A204.1 (cell line): ENCODE measurements at regions not wholly inside any gene's neighbourhood (a gene's known extent, or its start where the extent isn't known, plus 50 kb on each side); places are given as distances from the start of the nearest gene placed in this dataset.

Source experiments
- FAIRE-seq: peaks from 2 replicates; lab custom pipeline; 2012; peaks lifted over from hg19 to GRCh38; lab: Jason Lieb, UNC

GRCh38 chr14:98328496-98328895, 943.5 kb downstream of the BCL11B start:
- FAIRE-seq, result no peak

DNA sequence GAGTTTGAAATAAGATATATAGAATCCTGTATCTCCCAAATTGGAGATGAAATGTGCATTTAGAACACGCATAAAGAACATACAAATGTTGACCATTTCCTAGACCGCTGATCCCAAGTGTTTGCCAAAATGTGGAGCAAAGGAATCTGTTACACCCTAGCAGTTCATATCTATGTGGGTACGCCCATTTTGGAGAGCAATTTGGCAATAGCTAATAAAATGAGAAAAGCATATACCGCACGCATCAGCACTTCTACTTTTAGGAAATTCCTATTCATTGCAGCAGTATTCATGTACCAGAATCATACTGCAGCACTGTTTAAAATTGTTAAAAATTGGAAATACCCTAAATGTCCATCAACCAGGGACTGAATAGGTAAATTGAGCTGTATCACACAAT, 937.8 kb downstream of the BCL11B start:
- no peak for FAIRE-seq

DNA sequence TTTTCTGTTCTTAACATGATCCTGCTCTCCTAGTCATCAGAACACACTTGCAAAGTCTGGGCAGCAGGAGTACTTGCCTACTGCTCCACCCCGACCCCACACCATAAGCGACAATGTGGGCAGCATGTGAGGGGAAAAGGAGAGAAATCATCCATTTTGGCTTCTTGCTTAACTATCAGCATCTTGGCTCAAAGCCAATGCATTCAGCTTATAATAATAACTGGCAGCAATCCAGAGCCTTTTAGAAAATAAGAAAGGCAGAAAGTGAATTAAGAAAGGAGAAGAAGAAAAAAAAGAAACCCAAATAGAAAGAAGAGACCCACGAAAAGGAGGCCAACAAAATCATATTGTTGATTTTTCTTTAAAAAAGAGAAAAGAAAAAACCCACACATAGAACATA, 930.8 kb downstream of the BCL11B start:
- no peak for FAIRE-seq

DNA sequence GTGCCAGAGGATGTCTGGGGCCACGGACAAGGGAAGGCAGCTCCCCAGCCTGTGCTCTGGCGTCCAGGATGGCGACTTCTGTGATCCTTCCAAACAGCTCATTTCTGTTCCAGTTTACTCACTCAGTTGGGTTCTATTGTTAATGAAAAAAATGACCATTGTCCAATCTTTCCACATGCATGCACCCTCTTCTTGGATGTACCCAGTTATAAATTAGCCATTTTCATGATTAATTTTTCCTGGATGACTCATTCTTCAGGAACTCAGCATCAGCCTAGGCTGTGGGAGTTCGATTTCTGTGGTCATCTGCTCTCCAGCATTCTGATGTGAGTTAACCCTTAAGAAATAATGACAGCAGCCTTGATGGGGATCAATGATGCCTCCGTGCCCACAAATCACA, 926.8 kb downstream of the BCL11B start:
- no peak for FAIRE-seq

DNA sequence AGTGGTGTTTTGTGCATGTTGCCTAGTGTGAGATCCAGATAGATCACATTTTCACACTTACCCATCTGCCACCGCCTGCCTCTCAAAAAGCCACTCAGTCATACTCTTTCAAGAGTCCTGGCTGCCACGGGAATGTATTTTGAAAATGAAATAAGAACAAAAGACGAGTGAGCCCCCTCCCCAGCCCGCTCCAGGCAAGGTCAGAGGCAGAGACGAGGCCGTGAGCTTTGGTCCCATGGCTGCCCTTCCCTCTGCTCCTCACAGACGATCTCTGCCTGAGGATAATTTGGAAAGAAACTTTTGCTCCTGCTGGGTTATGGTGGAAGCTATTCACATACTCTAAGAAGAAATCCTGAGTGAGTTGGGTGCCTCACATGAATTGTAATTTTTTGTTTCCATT, 924.3 kb downstream of the BCL11B start:
- FAIRE-seq, result no peak

GRCh38 chr14:98348505-98348904, 923.5 kb downstream of the BCL11B start:
- FAIRE-seq, result no peak

- FAIRE-seq, result no peak
Observed at GRCh38 chr14:98350213-98350612, 921.8 kb downstream of the BCL11B start.

- no peak for FAIRE-seq
Observed at GRCh38 chr14:98364961-98365360, 907.0 kb downstream of the BCL11B start.

DNA sequence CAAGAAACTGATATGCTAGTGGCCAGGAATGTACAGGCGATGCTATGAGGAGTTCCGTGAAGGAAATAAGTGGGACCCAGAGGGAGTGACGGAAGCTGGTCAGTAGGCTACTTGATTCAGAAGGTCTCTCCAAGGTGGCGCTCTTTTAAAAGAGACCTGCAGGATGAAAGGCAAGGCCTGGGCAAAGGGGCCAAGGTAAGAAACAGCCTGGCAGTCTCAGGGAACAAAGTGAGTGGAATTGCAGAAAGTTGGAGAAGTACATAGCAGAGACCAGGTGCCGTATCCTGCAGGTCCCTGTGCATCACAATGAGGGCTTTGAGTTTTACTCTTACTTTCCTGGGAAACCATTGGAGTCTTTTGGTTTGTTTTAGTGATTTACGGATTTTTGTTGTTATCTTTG, 905.6 kb downstream of the BCL11B start:
- FAIRE-seq, result no peak

- no peak for FAIRE-seq
Observed at GRCh38 chr14:98368221-98368620, 903.8 kb downstream of the BCL11B start.

DNA sequence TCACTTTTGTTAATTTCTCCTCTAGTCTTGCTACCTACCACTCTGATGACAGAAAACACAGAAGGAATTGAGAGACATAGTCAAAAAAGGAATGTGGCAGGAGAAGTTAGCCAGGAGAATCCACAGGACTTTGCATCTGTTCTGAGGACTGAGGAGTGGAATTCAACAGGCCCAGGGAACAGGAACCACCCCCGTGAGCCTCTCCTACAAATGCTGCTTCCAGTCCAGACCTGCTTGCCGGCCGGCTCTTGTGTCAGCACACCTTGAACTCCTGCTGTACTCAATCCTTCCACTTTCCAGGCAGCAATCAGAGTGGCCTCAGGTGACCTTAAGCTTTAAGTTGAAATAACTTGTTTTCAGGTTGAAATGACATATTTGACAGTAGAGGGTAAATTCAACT, 903.1 kb downstream of the BCL11B start:
- FAIRE-seq, result no peak

- no peak for FAIRE-seq
Observed at GRCh38 chr14:98369344-98369743, 902.7 kb downstream of the BCL11B start.

DNA sequence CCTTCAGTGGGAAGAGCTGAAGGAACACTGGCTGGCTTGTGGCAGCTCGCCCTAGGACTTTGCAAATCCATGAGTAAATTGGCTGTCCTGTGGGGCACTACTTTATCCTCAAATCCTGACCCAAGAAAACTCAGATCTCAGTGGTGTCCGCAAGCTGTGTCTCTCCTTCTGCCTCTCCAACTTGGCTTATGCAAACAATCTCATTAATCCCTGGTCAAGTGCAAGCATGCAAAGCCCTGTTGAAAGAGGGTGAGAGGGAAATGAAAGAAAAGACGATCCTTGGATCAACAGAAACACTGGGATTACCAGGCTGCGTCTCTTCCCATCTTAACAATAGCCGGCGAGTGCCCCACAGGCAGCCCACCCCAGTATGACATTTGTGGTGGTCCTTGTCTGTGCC, 901.6 kb downstream of the BCL11B start:
- FAIRE-seq, result no peak

DNA sequence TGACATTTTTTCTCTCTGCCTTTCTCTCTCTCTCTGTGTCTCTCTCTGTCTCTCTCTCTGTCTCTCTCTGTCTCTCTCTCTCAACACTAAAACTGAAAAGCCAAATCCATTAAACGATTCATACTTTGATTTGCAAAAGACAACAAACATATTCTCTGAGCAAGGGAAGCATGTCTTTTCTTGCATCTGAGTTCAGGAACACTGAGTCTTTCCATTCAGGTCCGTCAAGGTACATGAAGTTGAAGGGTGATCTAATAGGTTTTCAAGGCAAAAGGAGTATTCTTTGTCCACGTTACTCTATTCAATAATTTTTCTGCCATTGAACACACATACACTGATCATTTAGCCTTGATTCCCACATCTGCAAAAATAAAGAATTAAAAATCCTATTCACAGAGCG, 900.9 kb downstream of the BCL11B start:
- no peak for FAIRE-seq

- no peak for FAIRE-seq
Observed at GRCh38 chr14:98374136-98374535, 897.9 kb downstream of the BCL11B start.

DNA sequence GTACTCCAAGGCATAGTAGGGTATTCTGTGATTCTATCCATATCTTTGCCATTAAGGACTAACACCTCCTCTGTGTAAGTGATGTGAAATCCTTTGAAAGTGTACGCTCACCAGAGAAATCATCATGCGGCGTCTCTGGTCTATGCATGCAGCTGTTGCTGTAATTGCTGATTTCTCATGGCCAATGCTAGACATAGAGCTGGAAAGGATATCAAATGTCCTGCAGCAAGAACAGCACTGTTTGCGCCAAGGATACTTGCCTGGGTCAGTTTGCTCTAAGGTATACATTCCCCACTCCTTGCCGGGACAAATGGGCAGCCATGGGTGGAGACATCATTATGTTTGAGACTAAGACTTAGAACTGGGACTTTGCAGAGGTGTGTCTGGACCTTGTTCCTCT, 896.4 kb downstream of the BCL11B start:
- no peak for FAIRE-seq

DNA sequence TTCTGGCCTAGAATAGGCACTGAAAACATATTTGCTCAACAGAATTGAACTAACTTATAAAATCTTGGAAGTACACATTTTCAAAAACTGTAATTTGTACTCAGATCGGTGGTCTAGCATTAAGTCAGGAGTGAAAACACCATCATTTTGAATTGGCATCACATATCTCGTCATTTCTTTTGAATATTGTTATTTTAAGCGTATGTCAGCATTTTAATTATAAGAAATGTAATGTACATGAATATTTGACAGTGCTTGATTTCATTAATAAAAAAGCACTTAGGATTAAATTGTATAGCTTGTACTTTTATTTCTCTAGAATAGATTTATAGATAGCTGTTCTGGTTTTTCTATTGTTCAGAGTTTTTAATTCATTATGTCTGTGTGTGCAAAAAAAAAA, 892.2 kb downstream of the BCL11B start:
- no peak for FAIRE-seq

DNA sequence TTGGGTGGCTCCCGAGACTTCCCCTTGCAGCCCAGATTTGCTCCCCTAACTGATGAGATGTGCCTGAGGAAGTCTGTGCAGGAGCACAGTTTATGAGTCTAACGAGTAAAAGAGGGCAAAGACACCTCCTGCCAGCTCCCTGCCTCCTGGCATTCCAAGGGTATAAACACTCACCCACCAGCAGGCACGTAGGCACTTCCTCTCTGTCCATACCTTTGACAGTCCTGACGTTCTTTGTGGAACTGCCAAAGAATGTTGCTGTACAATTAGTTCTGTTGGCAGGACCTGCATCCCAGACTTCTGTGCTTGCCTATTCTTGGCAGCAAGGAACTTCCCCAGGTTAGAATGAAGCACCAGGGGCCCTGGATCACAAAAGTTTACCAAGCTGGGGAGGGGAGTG, 889.3 kb downstream of the BCL11B start:
- no peak for FAIRE-seq

DNA sequence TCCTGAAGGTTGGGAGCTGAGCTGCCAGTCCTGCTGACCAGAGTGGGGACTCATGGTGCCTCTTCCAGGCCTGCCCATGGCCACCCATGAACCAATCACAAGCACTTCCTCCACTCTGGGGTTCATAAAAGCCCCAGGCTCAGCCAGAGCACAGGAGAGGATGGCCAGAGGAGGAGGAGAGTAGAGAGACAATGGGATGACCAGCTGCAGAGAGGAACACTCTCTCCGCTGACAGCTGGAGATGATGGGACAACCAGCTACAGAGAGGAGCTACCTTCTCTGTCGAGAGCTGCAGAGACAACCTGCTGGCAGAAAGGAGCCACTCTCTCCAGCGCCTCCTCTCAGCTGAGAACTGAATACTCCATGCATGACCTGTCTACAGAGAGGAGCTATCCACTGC, 886.1 kb downstream of the BCL11B start:
- FAIRE-seq, result no peak

GRCh38 chr14:98391061-98391460, 880.9 kb downstream of the BCL11B start:
- FAIRE-seq, result no peak

- no peak for FAIRE-seq
Observed at GRCh38 chr14:98393527-98393926, 878.5 kb downstream of the BCL11B start.

DNA sequence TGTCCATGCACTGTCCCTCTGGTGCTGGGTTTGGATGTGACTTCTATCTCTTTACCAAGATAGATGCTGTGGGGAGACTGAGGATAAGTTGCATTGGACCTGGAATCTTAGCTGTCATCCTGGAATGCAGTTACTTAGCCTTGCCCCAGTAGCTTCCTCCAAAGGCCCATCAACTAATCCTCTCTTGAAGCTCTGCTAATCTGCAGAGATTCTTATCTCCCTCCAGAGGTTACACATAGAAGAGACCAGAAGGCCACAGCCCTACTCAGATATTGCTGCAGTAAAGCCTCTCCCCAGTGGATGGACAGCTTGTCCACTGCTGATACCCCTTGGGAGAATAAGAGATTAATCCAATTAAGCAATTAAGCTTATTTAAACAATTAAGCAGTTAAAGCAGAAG, 867.2 kb downstream of the BCL11B start:
- no peak for FAIRE-seq

GRCh38 chr14:98408024-98408555, 863.9 kb downstream of the BCL11B start:
- FAIRE-seq, result no peak

GRCh38 chr14:98408713-98409112, 863.3 kb downstream of the BCL11B start:
- no peak for FAIRE-seq

- FAIRE-seq, result no peak
Observed at GRCh38 chr14:98411154-98411553, 860.8 kb downstream of the BCL11B start.
